Mucosa of descending colon (tissue), 3 donors: ENCODE measurements at regions not wholly inside any gene's neighbourhood (a gene's known extent, or its start where the extent isn't known, plus 50 kb on each side); places are given as distances from the start of the nearest gene placed in this dataset.

Source experiments
- ATAC-seq: fragments of 200-7000 bp; cut with Tn5 transposase; one replicate; pipeline ENCODE4 v1.9.1; 2020; ENCODE audit warnings: mild to moderate bottlenecking, moderate library complexity
- DNase-seq, 3 donors: peaks; one replicate each; pipeline ENCODE4 v3.0.0-alpha.2; 2020
- H3K36me3 ChIP-seq: fragments of 200-600 bp; one replicate; pipeline ENCODE4 v1.8.0; 2021; ENCODE audit warnings: low read depth, mild to moderate bottlenecking
- H3K4me1 ChIP-seq: fragments of 200-600 bp; one replicate; pipeline ENCODE4 v1.8.0; 2021; ENCODE audit warnings: low read depth, mild to moderate bottlenecking
- H3K4me3 ChIP-seq: fragments of 200-600 bp; one replicate; pipeline ENCODE4 v1.8.0; 2021; ENCODE audit warnings: mild to moderate bottlenecking
- H3K9me3 ChIP-seq: fragments of 200-600 bp; one replicate; pipeline ENCODE4 v1.8.0; 2021; ENCODE audit warnings: mild to moderate bottlenecking
- intact Hi-C, 2 donors: fragments of 100-400 bp; cut with DNase I in 1 of 2; cut with micrococcal nuclease in 1 of 2; formaldehyde crosslinking; loops; one replicate each; pipeline versions ENCODE4 v1.11.0 to v1.11.1; 2022; cut with DNase I, micrococcal nuclease
- TF ChIP-seq, protein P1 (sequence below): fragments of 200-600 bp; IDR thresholded peaks from one replicate; pipeline ENCODE4 v1.8.0; 2022; ENCODE audit warnings: antibody characterized with exemption, mild to moderate bottlenecking
- donor health status: DM: no; HTN: no; CAD: no; lungs with moderate emphysema.
- donor health status: DM: no; HTN: no; CAD: no.
- donor health status: DM: no; HTN: yes; CAD: no.

DNA sequence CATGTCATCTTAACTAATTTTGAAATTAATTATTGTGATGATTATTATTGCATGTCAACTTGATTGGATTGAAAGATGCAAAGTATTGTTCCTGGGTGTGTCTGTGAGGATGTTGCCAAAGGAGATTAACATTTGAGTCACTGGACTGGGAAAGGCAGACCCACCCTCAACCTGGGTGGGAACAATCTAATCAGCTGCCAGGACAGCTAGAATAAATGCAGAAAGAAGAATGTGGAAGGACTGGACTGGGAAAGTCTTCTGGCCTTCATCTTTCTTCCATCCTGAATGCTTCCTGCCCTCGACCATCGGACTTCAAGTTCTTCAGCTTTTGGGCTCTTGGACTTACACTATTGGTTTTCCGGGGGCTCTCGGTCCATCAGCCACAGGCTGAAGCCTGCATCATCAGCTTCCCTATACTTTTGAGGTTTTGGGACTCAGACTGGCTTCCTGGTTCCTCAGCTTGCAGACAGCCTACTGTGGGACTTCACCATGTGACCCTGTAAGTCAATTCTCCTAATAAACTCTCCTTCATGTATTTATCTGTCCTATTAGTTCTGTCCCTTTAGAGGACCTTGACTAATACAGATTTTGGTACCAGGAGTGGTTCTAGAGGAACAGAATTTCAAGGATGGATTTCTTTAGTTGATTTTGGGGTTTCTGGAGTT lies 959.8 kb downstream of the ANKRD7 start:
- Histone ChIP-seq H3K36me3 (no peaks in the 10 kb centered on the region), H3K4me1 (no peaks in the 10 kb centered on the region), H3K9me3 (no peaks in the 10 kb centered on the region), H3K4me3 (no peak overlapping the region)
- ATAC-seq = no peak
- DNase-seq = no peak
- intact Hi-C loops = no loop called here
- TF ChIP-seq, protein P1, sequence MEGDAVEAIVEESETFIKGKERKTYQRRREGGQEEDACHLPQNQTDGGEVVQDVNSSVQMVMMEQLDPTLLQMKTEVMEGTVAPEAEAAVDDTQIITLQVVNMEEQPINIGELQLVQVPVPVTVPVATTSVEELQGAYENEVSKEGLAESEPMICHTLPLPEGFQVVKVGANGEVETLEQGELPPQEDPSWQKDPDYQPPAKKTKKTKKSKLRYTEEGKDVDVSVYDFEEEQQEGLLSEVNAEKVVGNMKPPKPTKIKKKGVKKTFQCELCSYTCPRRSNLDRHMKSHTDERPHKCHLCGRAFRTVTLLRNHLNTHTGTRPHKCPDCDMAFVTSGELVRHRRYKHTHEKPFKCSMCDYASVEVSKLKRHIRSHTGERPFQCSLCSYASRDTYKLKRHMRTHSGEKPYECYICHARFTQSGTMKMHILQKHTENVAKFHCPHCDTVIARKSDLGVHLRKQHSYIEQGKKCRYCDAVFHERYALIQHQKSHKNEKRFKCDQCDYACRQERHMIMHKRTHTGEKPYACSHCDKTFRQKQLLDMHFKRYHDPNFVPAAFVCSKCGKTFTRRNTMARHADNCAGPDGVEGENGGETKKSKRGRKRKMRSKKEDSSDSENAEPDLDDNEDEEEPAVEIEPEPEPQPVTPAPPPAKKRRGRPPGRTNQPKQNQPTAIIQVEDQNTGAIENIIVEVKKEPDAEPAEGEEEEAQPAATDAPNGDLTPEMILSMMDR = no peak

DNA sequence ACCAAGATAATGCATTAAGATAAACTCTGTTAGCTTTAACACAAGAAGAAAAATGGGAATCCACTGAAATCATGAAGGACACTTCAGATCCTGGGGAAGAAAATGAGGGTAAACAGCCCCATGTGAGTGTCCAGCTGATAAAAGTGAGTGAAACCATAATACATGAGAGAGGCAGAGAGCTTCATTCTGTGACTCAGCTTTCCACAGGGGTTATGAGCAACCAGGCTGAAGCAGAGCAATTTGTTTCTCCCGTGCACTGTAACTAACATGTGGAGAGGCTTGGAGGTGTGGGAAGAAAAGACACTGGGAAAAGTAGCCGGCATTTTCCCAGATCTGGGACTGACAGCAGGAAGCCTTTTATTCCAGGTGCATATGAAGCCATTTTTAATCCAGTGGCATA lies 971.7 kb downstream of the ANKRD7 start:
- no peak for ATAC-seq
- H3K36me3 ChIP-seq = no peaks in the 10 kb centered on the region
- H3K9me3 ChIP-seq = no peaks in the 10 kb centered on the region
- intact Hi-C loops = no loop called here
- no peak for DNase-seq
- H3K4me1 ChIP-seq = no peaks in the 10 kb centered on the region
- TF ChIP-seq, protein P1 = no peak
- no peak overlapping the region for H3K4me3 ChIP-seq

GRCh38 chr7:119197172-119197876 lies 972.8 kb downstream of the ANKRD7 start:
- intact Hi-C loops = no loop called here
- DNase-seq (no peak), ATAC-seq (no peak)
- Histone ChIP-seq H3K9me3 (no peaks in the 10 kb centered on the region), H3K4me1 (no peaks in the 10 kb centered on the region), H3K36me3 (no peaks in the 10 kb centered on the region), H3K4me3 (no peak overlapping the region)
- TF ChIP-seq, protein P1 = no peak

- intact Hi-C loops = no loop called here
- no peaks in the 10 kb centered on the region for H3K36me3 ChIP-seq
- DNase-seq (peak in 1 of 3 donors; percentile 44), ATAC-seq (peak; percentile 61)
- TF ChIP-seq, protein P1 = peak; percentile 42
- H3K9me3 ChIP-seq = no peaks in the 10 kb centered on the region
- no peaks in the 10 kb centered on the region for H3K4me1 ChIP-seq
- H3K4me3 ChIP-seq = no peak overlapping the region
These were observed 973.5 kb downstream of the ANKRD7 start for GRCh38 chr7:119197877-119198527.

DNA sequence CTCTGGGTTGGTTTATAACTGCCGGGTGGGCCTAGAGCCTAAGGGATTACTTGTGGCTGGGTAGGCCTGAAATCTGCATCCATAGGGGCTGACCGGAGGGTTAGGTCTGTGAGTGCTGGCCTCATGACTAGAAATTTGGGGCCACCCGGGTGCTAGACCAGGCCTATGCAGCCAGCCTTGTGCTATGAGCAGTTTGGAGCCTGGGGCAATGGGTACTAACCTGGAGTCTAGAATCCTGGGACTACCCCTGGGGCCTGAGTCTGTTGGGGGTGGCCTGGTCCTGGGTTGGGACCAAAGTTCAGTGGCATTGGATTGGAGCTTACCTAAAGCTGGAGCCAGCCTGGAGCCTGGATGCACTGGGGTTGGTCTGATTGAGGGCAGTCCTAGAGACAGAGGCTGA lies 995.2 kb downstream of the ANKRD7 start:
- Histone ChIP-seq H3K4me1 (no peaks in the 10 kb centered on the region), H3K36me3 (no peaks in the 10 kb centered on the region), H3K9me3 (no peaks in the 10 kb centered on the region), H3K4me3 (no peak overlapping the region)
- no peak for ATAC-seq
- intact Hi-C loops = no loop called here
- DNase-seq = no peak
- TF ChIP-seq, protein P1 = no peak
